Karpas-422 (cell line): ENCODE measurements at regions not wholly inside any gene's neighbourhood (a gene's known extent, or its start where the extent isn't known, plus 50 kb on each side); places are given as distances from the start of the nearest gene placed in this dataset.

Experiments
- DNase-seq: peaks from one replicate; pipeline ENCODE4 v3.0.0-alpha.2; 2015
- H2AFZ ChIP-seq: fragments of 200-600 bp; sonication (generic); 2 replicates; pipeline ENCODE4 v1.6.1; 2014; ENCODE audit warnings: antibody characterized with exemption, low read length, mixed read lengths
- H3K27ac ChIP-seq: fragments of 200-600 bp; sonication (generic); 2 replicates; pipeline ENCODE4 v1.5.1; 2014; ENCODE audit warnings: mild to moderate bottlenecking, low read length, moderate library complexity
- H3K27me3 ChIP-seq: fragments of 200-600 bp; sonication (generic); 2 replicates; pipeline ENCODE4 v1.6.1; 2014; ENCODE audit warnings: low read length, mixed read lengths
- H3K36me3 ChIP-seq: fragments of 200-600 bp; sonication (generic); 2 replicates; pipeline ENCODE4 v1.6.1; 2014; ENCODE audit warnings: low read length, mixed read lengths; ENCODE audit not compliant: insufficient read depth
- H3K4me1 ChIP-seq: fragments of 200-600 bp; sonication (generic); 2 replicates; pipeline ENCODE4 v1.6.1; 2014; ENCODE audit warnings: mild to moderate bottlenecking, low read length, mixed read lengths
- H3K4me2 ChIP-seq: fragments of 200-600 bp; sonication (generic); 2 replicates; pipeline ENCODE4 v1.6.1; 2014; ENCODE audit warnings: low read length, low read depth, mild to moderate bottlenecking; ENCODE audit not compliant: poor library complexity, severe bottlenecking
- H3K4me3 ChIP-seq: fragments of 200-600 bp; sonication (generic); 2 replicates; pipeline ENCODE4 v1.5.1; 2014; ENCODE audit warnings: mild to moderate bottlenecking, antibody characterized with exemption, low read length, mixed read lengths
- H3K79me2 ChIP-seq: fragments of 200-600 bp; sonication (generic); 2 replicates; pipeline ENCODE4 v1.6.1; 2014; ENCODE audit warnings: mild to moderate bottlenecking, low read length, mixed read lengths
- H3K9ac ChIP-seq: fragments of 200-600 bp; sonication (generic); 2 replicates; pipeline ENCODE4 v1.6.0; 2014; ENCODE audit warnings: low read length
- H3K9me2 ChIP-seq: fragments of 200-600 bp; sonication (generic), shearing (Covaris generic); replicated peaks from 2 replicates; pipeline ENCODE4 v1.6.0; 2014; ENCODE audit warnings: mild to moderate bottlenecking, low read length, moderate library complexity; ENCODE audit not compliant: insufficient read depth
- H3K9me3 ChIP-seq: fragments of 300-700, 200-600 bp; sonication (generic); 2 replicates; pipeline ENCODE4 v1.6.1; 2014; ENCODE audit warnings: low read length, mixed read lengths
- H4K20me1 ChIP-seq: fragments of 200-600 bp; sonication (generic); 2 replicates; pipeline ENCODE4 v1.6.1; 2014; ENCODE audit warnings: mild to moderate bottlenecking, antibody characterized with exemption, low read length, low read depth; ENCODE audit not compliant: insufficient read depth

DNA sequence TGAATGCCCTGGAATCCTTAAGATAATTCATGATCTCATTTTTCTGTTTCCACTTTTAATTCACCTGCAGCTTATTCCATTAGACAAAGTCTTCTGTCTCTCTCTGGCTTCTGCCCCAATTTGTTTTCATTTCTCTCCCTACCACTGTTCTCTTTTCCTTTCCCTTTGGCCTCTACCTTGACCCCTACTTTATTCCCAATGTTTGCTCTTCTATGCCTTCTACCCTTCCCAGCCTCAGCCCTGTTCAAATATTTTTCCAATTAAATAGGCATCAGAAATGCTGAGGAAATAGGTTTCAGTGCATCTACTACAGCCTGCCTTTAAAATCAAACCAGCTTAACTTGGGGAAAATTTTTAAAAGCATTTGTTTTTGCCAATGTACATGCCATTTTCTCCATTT lies 443.7 kb upstream of the CWC22 start:
- Histone ChIP-seq H3K27me3 (peaks cover 3% of the 10 kb centered on the region; the same call in 1 of the 2 replicates), H2AFZ (no peak overlapping the region), H3K4me3 (no peak overlapping the region), H3K79me2 (no peaks in the 10 kb centered on the region), H3K9me2 (no peaks in the 10 kb centered on the region), H3K4me2 (no peak overlapping the region), H3K4me1 (no peaks in the 10 kb centered on the region), H3K9ac (no peak overlapping the region), H3K9me3 (no peaks in the 10 kb centered on the region), H4K20me1 (no peaks in the 10 kb centered on the region), H3K27ac (no peak overlapping the region), H3K36me3 (no peaks in the 10 kb centered on the region)
- no peak for DNase-seq

DNA sequence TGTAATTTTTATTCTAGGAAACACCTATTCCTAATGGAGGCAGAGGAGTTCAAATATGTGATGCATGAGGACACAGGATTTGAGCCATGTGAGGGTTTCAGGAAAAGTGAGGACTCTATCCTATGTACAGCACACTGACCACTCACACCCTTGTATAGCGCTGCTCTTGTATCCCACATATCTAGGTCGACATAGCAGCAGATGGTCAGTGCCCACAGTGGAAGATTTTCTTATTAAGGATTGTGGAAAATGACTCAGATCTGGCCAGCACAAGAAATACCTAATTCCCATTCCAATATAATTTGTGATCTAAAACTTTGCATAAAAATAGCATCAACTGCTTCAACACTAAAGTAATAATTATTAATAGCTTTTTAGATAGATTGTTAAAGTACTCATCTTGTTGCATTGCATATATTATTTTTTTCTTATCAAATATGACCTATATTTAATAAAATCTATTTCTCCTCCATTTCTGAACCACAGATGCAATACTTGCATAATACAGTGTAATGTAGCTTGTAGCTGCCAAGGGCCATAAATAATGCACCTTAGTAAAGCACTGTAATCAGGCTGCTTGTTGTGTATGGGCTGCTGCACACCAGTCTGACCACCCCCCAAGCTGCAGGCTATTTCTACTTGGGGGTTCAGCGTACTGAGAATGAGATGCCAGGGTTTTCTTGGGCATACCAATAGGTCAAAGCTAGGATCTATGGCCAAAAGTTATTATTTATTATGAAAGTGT lies 442.2 kb upstream of the CWC22 start:
- no peak overlapping the region for H2AFZ ChIP-seq
- H4K20me1 ChIP-seq, result no peaks in the 10 kb centered on the region
- DNase-seq, result no peak
- peaks cover 3% of the 10 kb centered on the region; the same call in 1 of the 2 replicates for H3K27me3 ChIP-seq
- H3K9me2 ChIP-seq, result no peaks in the 10 kb centered on the region
- H3K36me3 ChIP-seq, result no peaks in the 10 kb centered on the region
- no peak overlapping the region for H3K9ac ChIP-seq
- no peaks in the 10 kb centered on the region for H3K79me2 ChIP-seq
- H3K27ac ChIP-seq, result no peak overlapping the region
- H3K4me1 ChIP-seq, result no peaks in the 10 kb centered on the region
- H3K4me3 ChIP-seq, result no peak overlapping the region
- no peaks in the 10 kb centered on the region for H3K9me3 ChIP-seq
- H3K4me2 ChIP-seq, result no peak overlapping the region

DNA sequence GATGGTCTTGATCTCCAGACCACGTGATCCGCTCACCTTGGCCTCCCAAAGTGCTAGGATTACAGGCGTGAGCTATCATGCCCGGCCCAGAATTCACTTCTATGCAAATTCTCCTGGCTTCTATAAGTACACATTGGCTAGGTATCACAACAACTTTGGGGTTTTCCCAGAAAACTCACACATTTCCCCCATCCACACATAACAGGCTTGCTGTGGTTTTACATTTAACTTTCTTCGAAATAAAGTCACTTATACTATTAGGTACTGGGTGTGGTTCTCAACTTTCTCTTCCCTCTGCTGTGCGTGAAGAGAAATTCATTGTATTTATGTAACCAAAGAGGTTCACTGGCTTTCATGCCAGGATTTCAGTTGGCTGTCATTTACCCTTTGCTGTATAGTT lies 439.4 kb upstream of the CWC22 start:
- H2AFZ ChIP-seq, result no peak overlapping the region
- no peak for DNase-seq
- no peaks in the 10 kb centered on the region for H4K20me1 ChIP-seq
- H3K36me3 ChIP-seq, result no peaks in the 10 kb centered on the region
- H3K4me3 ChIP-seq, result no peak overlapping the region
- H3K4me1 ChIP-seq, result no peaks in the 10 kb centered on the region
- no peaks in the 10 kb centered on the region for H3K9me3 ChIP-seq
- no peaks in the 10 kb centered on the region for H3K9me2 ChIP-seq
- H3K9ac ChIP-seq, result no peak overlapping the region
- H3K27me3 ChIP-seq, result peaks cover 3% of the 10 kb centered on the region; the same call in 1 of the 2 replicates
- no peaks in the 10 kb centered on the region for H3K79me2 ChIP-seq
- no peak overlapping the region for H3K27ac ChIP-seq
- no peak overlapping the region for H3K4me2 ChIP-seq

DNA sequence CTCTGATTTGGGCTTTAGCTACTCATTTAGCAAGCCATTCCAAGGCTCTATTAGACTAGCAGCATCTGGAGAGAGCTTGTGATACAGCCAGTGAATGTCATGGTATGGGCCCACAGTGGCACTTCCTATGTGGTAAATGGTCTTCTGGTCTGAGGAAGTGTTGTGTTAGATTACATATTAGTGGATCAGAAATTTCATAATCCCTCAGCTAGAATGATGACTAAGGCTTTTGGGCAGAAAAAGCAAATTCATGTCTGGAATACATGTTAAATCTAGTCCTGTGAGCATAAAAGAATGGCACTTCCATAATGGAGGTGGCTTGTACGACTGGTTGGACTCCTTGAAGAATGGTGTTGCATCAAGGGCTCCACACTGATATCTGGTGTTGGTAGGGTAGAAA lies 436.8 kb upstream of the CWC22 start:
- H3K9me2 ChIP-seq, result no peaks in the 10 kb centered on the region
- H3K9me3 ChIP-seq, result no peaks in the 10 kb centered on the region
- H2AFZ ChIP-seq, result no peak overlapping the region
- H3K27me3 ChIP-seq, result peaks cover 2% of the 10 kb centered on the region; the same call in 1 of the 2 replicates
- H3K27ac ChIP-seq, result no peak overlapping the region
- no peak overlapping the region for H3K9ac ChIP-seq
- no peak overlapping the region for H3K4me2 ChIP-seq
- H3K4me3 ChIP-seq, result no peak overlapping the region
- no peaks in the 10 kb centered on the region for H4K20me1 ChIP-seq
- H3K36me3 ChIP-seq, result no peaks in the 10 kb centered on the region
- no peaks in the 10 kb centered on the region for H3K79me2 ChIP-seq
- no peak for DNase-seq
- no peaks in the 10 kb centered on the region for H3K4me1 ChIP-seq

DNA sequence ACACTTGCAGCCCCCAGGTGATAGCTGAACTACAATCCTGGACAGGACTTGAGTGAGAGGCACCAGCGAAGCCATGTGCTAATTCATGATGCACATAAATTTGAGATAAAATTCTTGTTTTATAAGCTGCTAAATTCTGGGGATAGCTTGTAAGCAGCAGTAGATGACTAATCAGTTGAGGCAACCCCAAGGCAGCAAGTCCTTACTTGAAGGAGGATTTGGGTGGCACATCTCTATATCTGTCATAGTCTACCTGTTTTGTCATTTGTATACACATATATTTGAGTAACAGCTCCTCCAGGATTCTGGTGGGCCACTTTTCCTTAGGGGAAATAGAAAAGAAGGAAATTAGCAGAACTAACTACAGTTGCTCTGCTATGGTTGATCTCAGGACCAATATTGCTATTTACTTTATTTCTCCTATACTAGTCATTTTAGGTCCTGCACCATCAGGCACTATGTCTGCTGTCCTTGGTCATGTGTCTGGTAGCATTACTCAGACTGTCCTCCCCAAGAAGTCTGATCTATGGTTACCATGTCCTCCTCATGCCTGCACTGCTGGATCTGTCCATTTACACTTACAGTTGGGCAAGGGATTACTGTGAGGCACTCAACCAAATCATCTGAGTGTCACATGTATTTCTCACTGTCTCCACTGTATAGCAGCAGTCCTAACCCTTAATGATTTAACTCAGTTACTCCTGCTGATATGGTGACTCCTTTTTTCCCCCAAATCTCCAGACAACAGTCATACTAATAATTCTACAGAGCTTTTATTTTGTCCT lies 436.0 kb upstream of the CWC22 start:
- no peaks in the 10 kb centered on the region for H3K9me2 ChIP-seq
- no peak overlapping the region for H3K27ac ChIP-seq
- no peak overlapping the region for H3K9ac ChIP-seq
- no peak for DNase-seq
- no peaks in the 10 kb centered on the region for H4K20me1 ChIP-seq
- H3K4me3 ChIP-seq, result no peak overlapping the region
- H3K79me2 ChIP-seq, result no peaks in the 10 kb centered on the region
- H3K36me3 ChIP-seq, result no peaks in the 10 kb centered on the region
- H3K4me2 ChIP-seq, result no peak overlapping the region
- no peak overlapping the region for H2AFZ ChIP-seq
- no peaks in the 10 kb centered on the region for H3K4me1 ChIP-seq
- no peaks in the 10 kb centered on the region for H3K9me3 ChIP-seq
- no peaks in the 10 kb centered on the region; the same call in 1 of the 2 replicates for H3K27me3 ChIP-seq

DNA sequence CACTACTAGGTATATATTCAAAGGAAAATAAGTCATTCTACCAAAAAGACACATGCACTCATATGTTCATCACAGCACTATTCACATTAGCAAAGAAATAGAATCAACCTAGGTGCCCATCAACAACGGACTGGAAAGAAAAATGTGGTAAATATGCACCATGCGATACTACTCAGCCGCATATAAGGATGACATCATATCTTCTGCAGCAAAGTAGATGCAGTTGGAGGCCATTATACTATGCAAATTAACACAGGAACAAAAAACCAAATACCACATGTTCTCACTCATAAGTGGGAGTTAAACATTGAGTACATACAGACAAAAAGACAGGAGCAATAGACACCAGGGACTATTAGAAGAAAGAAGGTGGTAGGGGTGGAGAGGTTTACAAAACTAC lies 412.1 kb upstream of the CWC22 start:
- Histone ChIP-seq H3K9me3 (no peaks in the 10 kb centered on the region), H3K9me2 (no peaks in the 10 kb centered on the region), H4K20me1 (no peaks in the 10 kb centered on the region), H3K27ac (no peak overlapping the region), H3K4me1 (no peaks in the 10 kb centered on the region), H2AFZ (no peak overlapping the region), H3K9ac (no peak overlapping the region), H3K4me3 (no peak overlapping the region), H3K4me2 (no peak overlapping the region), H3K36me3 (no peaks in the 10 kb centered on the region), H3K79me2 (no peaks in the 10 kb centered on the region), H3K27me3 (no peaks in the 10 kb centered on the region)
- DNase-seq, result no peak

DNA sequence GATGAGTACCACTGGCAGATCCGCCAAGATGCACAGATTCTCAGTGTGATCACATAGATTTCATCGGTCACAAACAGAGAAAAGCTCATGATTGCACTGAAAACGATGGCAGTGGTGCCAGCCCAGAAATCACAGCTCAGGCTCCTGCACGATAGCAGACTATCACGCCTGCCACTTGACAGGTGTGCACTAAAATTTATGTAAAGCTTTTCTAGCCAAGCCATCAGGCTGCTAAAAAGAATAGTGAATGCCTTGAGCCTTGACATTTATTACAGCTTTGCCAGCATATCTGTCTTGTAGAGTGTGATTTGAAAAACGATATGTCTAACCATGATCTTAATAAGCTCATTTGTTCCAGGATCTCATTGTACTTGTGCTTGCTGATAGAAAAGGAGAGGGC lies 409.5 kb upstream of the CWC22 start:
- Histone ChIP-seq H3K4me3 (no peak overlapping the region), H3K36me3 (no peaks in the 10 kb centered on the region), H4K20me1 (no peaks in the 10 kb centered on the region), H3K9me2 (no peaks in the 10 kb centered on the region), H3K4me2 (no peak overlapping the region), H3K4me1 (no peaks in the 10 kb centered on the region), H3K27me3 (no peaks in the 10 kb centered on the region), H3K27ac (no peak overlapping the region), H2AFZ (no peak overlapping the region), H3K79me2 (no peaks in the 10 kb centered on the region), H3K9me3 (no peaks in the 10 kb centered on the region), H3K9ac (no peak overlapping the region)
- DNase-seq, result no peak

DNA sequence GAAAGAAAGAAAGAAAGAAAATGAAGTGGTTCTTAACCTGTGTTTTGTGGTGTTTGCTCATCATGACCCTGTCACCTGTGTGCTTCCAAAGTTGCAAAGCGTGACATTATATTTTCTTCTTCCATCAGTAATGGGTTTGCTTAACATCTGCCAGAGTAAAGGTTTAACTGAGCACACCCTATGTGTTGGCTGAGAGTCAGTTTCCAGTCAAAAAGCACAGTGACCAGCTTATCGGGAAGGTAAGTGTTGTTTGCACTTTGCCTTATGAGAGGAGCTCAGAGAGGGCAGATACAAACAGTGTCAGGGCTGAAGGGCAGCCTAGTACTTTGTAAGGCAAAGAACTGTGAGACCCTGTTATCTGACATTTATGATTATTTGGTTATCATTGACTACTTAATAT lies 406.2 kb upstream of the CWC22 start:
- Histone ChIP-seq H3K4me2 (no peak overlapping the region), H3K27ac (no peak overlapping the region), H3K9ac (no peak overlapping the region), H2AFZ (no peak overlapping the region), H4K20me1 (no peaks in the 10 kb centered on the region), H3K9me2 (no peaks in the 10 kb centered on the region), H3K36me3 (no peaks in the 10 kb centered on the region), H3K4me3 (no peak overlapping the region), H3K9me3 (no peaks in the 10 kb centered on the region), H3K79me2 (no peaks in the 10 kb centered on the region), H3K27me3 (no peaks in the 10 kb centered on the region), H3K4me1 (no peaks in the 10 kb centered on the region)
- no peak for DNase-seq
